ENCODE measurements at regions not wholly inside any gene's neighbourhood (a gene's known extent, or its start where the extent isn't known, plus 50 kb on each side); places are given as distances from the start of the nearest gene placed in this dataset.

GRCh38 chr2:236348279-236348678 lies 84.1 kb upstream of the ASB18 start:
- H4K20me1 ChIP-seq (ENCODE audit: insufficient read depth) = no peaks in the 10 kb centered on the region
- no peaks in the 10 kb centered on the region for H3K9me3 ChIP-seq (ENCODE audit: low read length)
- H3F3A ChIP-seq (ENCODE audit: insufficient read depth, low read length, poor library complexity, severe bottlenecking) = no peaks in the 10 kb centered on the region
- no peaks in the 10 kb centered on the region for H3K36me3 ChIP-seq (ENCODE audit: insufficient read depth, low read length)
- no peak for TF ChIP-seq POLR2AphosphoS5 (IDR thresholded peaks at IDR 0.05)
- no peak for TF ChIP-seq EZH2 (IDR thresholded peaks at IDR 0.05; ENCODE audit: borderline replicate concordance, insufficient read depth, low read length, poor library complexity, severe bottlenecking)
- no peak for TF ChIP-seq CTCF (IDR thresholded peaks at IDR 0.05; ENCODE audit: poor library complexity, severe bottlenecking)
- no peak for TF ChIP-seq TAF1 (IDR thresholded peaks at IDR 0.05; ENCODE audit: low read depth)
- no peak for TF ChIP-seq SMC3 (conservative IDR thresholded peaks at IDR 0.05; ENCODE audit: poor library complexity)
- TF ChIP-seq, protein P1, sequence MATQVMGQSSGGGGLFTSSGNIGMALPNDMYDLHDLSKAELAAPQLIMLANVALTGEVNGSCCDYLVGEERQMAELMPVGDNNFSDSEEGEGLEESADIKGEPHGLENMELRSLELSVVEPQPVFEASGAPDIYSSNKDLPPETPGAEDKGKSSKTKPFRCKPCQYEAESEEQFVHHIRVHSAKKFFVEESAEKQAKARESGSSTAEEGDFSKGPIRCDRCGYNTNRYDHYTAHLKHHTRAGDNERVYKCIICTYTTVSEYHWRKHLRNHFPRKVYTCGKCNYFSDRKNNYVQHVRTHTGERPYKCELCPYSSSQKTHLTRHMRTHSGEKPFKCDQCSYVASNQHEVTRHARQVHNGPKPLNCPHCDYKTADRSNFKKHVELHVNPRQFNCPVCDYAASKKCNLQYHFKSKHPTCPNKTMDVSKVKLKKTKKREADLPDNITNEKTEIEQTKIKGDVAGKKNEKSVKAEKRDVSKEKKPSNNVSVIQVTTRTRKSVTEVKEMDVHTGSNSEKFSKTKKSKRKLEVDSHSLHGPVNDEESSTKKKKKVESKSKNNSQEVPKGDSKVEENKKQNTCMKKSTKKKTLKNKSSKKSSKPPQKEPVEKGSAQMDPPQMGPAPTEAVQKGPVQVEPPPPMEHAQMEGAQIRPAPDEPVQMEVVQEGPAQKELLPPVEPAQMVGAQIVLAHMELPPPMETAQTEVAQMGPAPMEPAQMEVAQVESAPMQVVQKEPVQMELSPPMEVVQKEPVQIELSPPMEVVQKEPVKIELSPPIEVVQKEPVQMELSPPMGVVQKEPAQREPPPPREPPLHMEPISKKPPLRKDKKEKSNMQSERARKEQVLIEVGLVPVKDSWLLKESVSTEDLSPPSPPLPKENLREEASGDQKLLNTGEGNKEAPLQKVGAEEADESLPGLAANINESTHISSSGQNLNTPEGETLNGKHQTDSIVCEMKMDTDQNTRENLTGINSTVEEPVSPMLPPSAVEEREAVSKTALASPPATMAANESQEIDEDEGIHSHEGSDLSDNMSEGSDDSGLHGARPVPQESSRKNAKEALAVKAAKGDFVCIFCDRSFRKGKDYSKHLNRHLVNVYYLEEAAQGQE (IDR thresholded peaks at IDR 0.05; ENCODE audit: borderline replicate concordance) = no peak
- no peak for TF ChIP-seq MXI1 (conservative IDR thresholded peaks at IDR 0.05; ENCODE audit: poor library complexity, severe bottlenecking)
- TF ChIP-seq EP300 (conservative IDR thresholded peaks at IDR 0.05; ENCODE audit: poor library complexity, severe bottlenecking) = no peak
- no peak for TF ChIP-seq RAD21 (conservative IDR thresholded peaks at IDR 0.05)
- no peaks in the 10 kb centered on the region for H3K9me2 ChIP-seq (ENCODE audit: insufficient read depth, low read length)
- H3K4me3 ChIP-seq (ENCODE audit: low read length) = no peak overlapping the region
- no peak overlapping the region for H3K4me2 ChIP-seq (ENCODE audit: low read length)
- H3K27me3 ChIP-seq (ENCODE audit: insufficient read depth, low read depth, low read length) = no peaks in the 10 kb centered on the region
- H2AFZ ChIP-seq (ENCODE audit: low read depth, low read length) = no peak overlapping the region
- H3K9ac ChIP-seq (ENCODE audit: low read length) = no peak overlapping the region
- no peak overlapping the region for H3K27ac ChIP-seq (ENCODE audit: low read length)
- H3K79me2 ChIP-seq (replicated peaks; ENCODE audit: insufficient read depth, low read length) = no peaks in the 10 kb centered on the region

GRCh38 chr2:236348976-236349375 lies 84.8 kb upstream of the ASB18 start:
- no peaks in the 10 kb centered on the region for H3K79me2 ChIP-seq (replicated peaks; ENCODE audit: insufficient read depth, low read length)
- H3K27me3 ChIP-seq (ENCODE audit: insufficient read depth, low read depth, low read length) = no peaks in the 10 kb centered on the region
- H3K27ac ChIP-seq (ENCODE audit: low read length) = no peak overlapping the region
- TF ChIP-seq EP300 (conservative IDR thresholded peaks at IDR 0.05; ENCODE audit: poor library complexity, severe bottlenecking) (no peak), CTCF (IDR thresholded peaks at IDR 0.05; ENCODE audit: poor library complexity, severe bottlenecking) (no peak), SMC3 (conservative IDR thresholded peaks at IDR 0.05; ENCODE audit: poor library complexity) (no peak), POLR2AphosphoS5 (IDR thresholded peaks at IDR 0.05) (no peak), MXI1 (conservative IDR thresholded peaks at IDR 0.05; ENCODE audit: poor library complexity, severe bottlenecking) (no peak), RAD21 (conservative IDR thresholded peaks at IDR 0.05) (no peak), TAF1 (IDR thresholded peaks at IDR 0.05; ENCODE audit: low read depth) (no peak), EZH2 (IDR thresholded peaks at IDR 0.05; ENCODE audit: borderline replicate concordance, insufficient read depth, low read length, poor library complexity, severe bottlenecking) (no peak)
- TF ChIP-seq, protein P1 (IDR thresholded peaks at IDR 0.05; ENCODE audit: borderline replicate concordance) = no peak
- no peak overlapping the region for H3K4me2 ChIP-seq (ENCODE audit: low read length)
- no peaks in the 10 kb centered on the region for H3F3A ChIP-seq (ENCODE audit: insufficient read depth, low read length, poor library complexity, severe bottlenecking)
- no peaks in the 10 kb centered on the region for H3K36me3 ChIP-seq (ENCODE audit: insufficient read depth, low read length)
- H3K9me3 ChIP-seq (ENCODE audit: low read length) = no peaks in the 10 kb centered on the region
- H3K4me3 ChIP-seq (ENCODE audit: low read length) = no peak overlapping the region
- no peak overlapping the region for H2AFZ ChIP-seq (ENCODE audit: low read depth, low read length)
- no peak overlapping the region for H3K9ac ChIP-seq (ENCODE audit: low read length)
- no peaks in the 10 kb centered on the region for H4K20me1 ChIP-seq (ENCODE audit: insufficient read depth)
- H3K9me2 ChIP-seq (ENCODE audit: insufficient read depth, low read length) = no peaks in the 10 kb centered on the region

Measured in neural cell (in vitro differentiated cells).